Liver (tissue), 8 donors: ENCODE measurements at regions not wholly inside any gene's neighbourhood (a gene's known extent, or its start where the extent isn't known, plus 50 kb on each side); places are given as distances from the start of the nearest gene placed in this dataset.

Source experiments
- DNase-seq: peaks from one replicate; pipeline ENCODE4 v3.0.0-alpha.2; 2017; ENCODE audit warnings: low spot score
- H3K27ac ChIP-seq, 2 donors: one replicate each; pipeline ENCODE4 v1.7.0; 2013; ENCODE audit warnings: inconsistent platforms in 2 of 2, low read length in 2 of 2, control low read depth in 1 of 2, low read depth in 1 of 2, mild to moderate bottlenecking in 1 of 2
- H3K27me3 ChIP-seq, 4 donors: one replicate each; pipeline versions ENCODE4 v1.6.1 to v1.7.0; 2013; ENCODE audit warnings: low read length in 3 of 4, inconsistent platforms in 1 of 4, mild to moderate bottlenecking in 1 of 4, moderate library complexity in 1 of 4; ENCODE audit not compliant: control insufficient read depth in 4 of 4, insufficient read depth in 4 of 4
- H3K36me3 ChIP-seq, 4 donors: one replicate each; pipeline versions ENCODE4 v1.6.1 to v1.7.0; 2013; ENCODE audit warnings: low read length in 3 of 4, mild to moderate bottlenecking in 3 of 4, low read depth in 1 of 4, moderate library complexity in 1 of 4; ENCODE audit not compliant: control insufficient read depth in 4 of 4, insufficient read depth in 3 of 4
- H3K4me1 ChIP-seq, 4 donors: one replicate each; pipeline versions ENCODE4 v1.6.1 to v1.7.0; 2013; ENCODE audit warnings: low read length in 3 of 4, mild to moderate bottlenecking in 3 of 4, moderate library complexity in 1 of 4; ENCODE audit not compliant: control insufficient read depth in 4 of 4, insufficient read depth in 4 of 4
- H3K4me3 ChIP-seq, 3 donors: one replicate each; pipeline versions ENCODE4 v1.6.1 to v1.7.0; 2013; ENCODE audit warnings: low read length in 3 of 3, control low read depth in 1 of 3, low read depth in 1 of 3, mild to moderate bottlenecking in 1 of 3
- H3K9ac ChIP-seq, 2 donors: one replicate each; pipeline ENCODE4 v1.7.0; 2013; ENCODE audit warnings: low read length in 2 of 2, mild to moderate bottlenecking in 2 of 2, moderate library complexity in 2 of 2, control low read depth in 1 of 2, low read depth in 1 of 2
- H3K9me3 ChIP-seq, 4 donors: one replicate each; pipeline versions ENCODE4 v1.6.1 to v1.7.0; 2013; ENCODE audit warnings: low read length in 3 of 4; ENCODE audit not compliant: control insufficient read depth in 4 of 4
- EGR1 ChIP-seq, 2 donors: IDR thresholded peaks; 2 replicates each; pipeline ENCODE4 v1.6.1; 2016 to 2018; ENCODE audit warnings: antibody characterized with exemption in 2 of 2, low read depth in 2 of 2
- FOXA2 ChIP-seq: IDR thresholded peaks from 2 replicates; pipeline ENCODE4 v1.6.1; 2016; ENCODE audit warnings: antibody characterized with exemption
- GABPA ChIP-seq, 2 donors: IDR thresholded peaks in 1 of 2; conservative IDR thresholded peaks in 1 of 2; 2 replicates each; pipeline ENCODE4 v1.6.1; 2016; ENCODE audit warnings: antibody characterized with exemption in 2 of 2, mild to moderate bottlenecking in 1 of 2, moderate library complexity in 1 of 2
- HNF4G ChIP-seq: IDR thresholded peaks from 2 replicates; pipeline ENCODE4 v1.6.1; 2016; ENCODE audit warnings: antibody characterized with exemption
- JUND ChIP-seq, 2 donors: IDR thresholded peaks; 2 replicates each; pipeline ENCODE4 v1.6.1; 2016; ENCODE audit warnings: antibody characterized with exemption in 2 of 2
- NR2F2 ChIP-seq: IDR thresholded peaks from 2 replicates; pipeline ENCODE4 v1.6.1; 2016; ENCODE audit warnings: antibody characterized with exemption
- RAD21 ChIP-seq, 2 donors: IDR thresholded peaks; 2 replicates each; pipeline ENCODE4 v1.6.1; 2016; ENCODE audit warnings: antibody characterized with exemption in 2 of 2, mild to moderate bottlenecking in 2 of 2
- RXRA ChIP-seq, 2 donors: IDR thresholded peaks; 2 replicates each; pipeline ENCODE4 v1.6.1; 2017 to 2018; ENCODE audit warnings: antibody characterized with exemption in 2 of 2, mild to moderate bottlenecking in 1 of 2
- SP1 ChIP-seq: IDR thresholded peaks from 2 replicates; pipeline ENCODE4 v1.6.1; 2018; ENCODE audit warnings: antibody characterized with exemption, mild to moderate bottlenecking
- TAF1 ChIP-seq: conservative IDR thresholded peaks from 2 replicates; pipeline ENCODE4 v1.6.1; 2016; ENCODE audit warnings: antibody characterized with exemption, mild to moderate bottlenecking
- YY1 ChIP-seq: IDR thresholded peaks from 2 replicates; pipeline ENCODE4 v1.6.1; 2016; ENCODE audit warnings: antibody characterized with exemption, mild to moderate bottlenecking
- WGBS: extraction: QIAGEN DNeasy Blood & Tissue Kit; methylation state at CpG from one replicate; pipeline ENCODE4 v1.1.7; 2013; 5-methylcytosine and 5-hydroxymethylcytosine counted together
- TF ChIP-seq, protein P1 (sequence below): IDR thresholded peaks from 2 replicates; pipeline ENCODE4 v1.6.1; 2016; ENCODE audit warnings: antibody characterized with exemption
- TF ChIP-seq, protein P2 (sequence below): IDR thresholded peaks from 2 replicates; pipeline ENCODE4 v1.6.1; 2016; ENCODE audit warnings: antibody characterized with exemption
- TF ChIP-seq, protein P3 (sequence below): fragments of 150-350 bp; IDR thresholded peaks from 2 replicates; pipeline ENCODE4 v1.5.1; 2017; ENCODE audit warnings: improper control_type of control experiment, low read depth, low read length; ENCODE audit not compliant: missing input control
- TF ChIP-seq, protein P4 (sequence below): IDR thresholded peaks from 2 replicates; pipeline ENCODE4 v1.6.1; 2016; ENCODE audit warnings: antibody characterized with exemption, mild to moderate bottlenecking
- TF ChIP-seq, protein P5 (sequence below): IDR thresholded peaks from 2 replicates; pipeline ENCODE4 v1.6.1; 2016; ENCODE audit warnings: antibody characterized with exemption
- donor health status: healthy.
- donor health status: healthy.
- donor health status: healthy.
- donor health status: healthy.
- donor health status: healthy.

DNA sequence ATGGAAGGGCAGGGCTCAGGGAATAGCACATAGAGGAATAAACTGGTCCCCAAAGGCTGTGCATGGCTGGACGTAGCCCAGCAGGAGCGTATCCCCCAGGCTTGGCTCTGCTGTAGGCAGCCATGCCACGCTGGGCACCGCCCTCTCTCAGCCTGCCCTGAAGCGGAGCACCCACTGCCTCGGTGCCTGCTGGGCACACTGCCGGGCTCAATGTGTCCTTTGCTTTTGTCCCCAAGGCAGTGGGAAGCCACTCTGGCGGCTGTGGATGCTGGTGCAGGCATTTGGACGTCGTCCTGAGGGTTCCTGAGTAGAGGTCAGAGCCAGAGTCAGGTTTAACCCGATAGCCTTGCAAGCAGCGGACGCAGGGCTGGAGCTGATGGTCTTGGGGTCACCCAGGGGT lies 141.0 kb downstream of the ENGASE start:
- Histone ChIP-seq H3K9me3 (no peaks in the 10 kb centered on the region), H3K27me3 (peaks cover 0 to 4% (median 0%) of the 10 kb centered on the region in 4 donors), H3K36me3 (no peaks in the 10 kb centered on the region), H3K27ac (no peak overlapping the region), H3K9ac (no peak overlapping the region), H3K4me1 (no peaks in the 10 kb centered on the region), H3K4me3 (no peak overlapping the region)
- DNase-seq = no peak
- 77% methylated on average over 13 of the region's 13 CpGs for WGBS
- TF ChIP-seq, protein P1, sequence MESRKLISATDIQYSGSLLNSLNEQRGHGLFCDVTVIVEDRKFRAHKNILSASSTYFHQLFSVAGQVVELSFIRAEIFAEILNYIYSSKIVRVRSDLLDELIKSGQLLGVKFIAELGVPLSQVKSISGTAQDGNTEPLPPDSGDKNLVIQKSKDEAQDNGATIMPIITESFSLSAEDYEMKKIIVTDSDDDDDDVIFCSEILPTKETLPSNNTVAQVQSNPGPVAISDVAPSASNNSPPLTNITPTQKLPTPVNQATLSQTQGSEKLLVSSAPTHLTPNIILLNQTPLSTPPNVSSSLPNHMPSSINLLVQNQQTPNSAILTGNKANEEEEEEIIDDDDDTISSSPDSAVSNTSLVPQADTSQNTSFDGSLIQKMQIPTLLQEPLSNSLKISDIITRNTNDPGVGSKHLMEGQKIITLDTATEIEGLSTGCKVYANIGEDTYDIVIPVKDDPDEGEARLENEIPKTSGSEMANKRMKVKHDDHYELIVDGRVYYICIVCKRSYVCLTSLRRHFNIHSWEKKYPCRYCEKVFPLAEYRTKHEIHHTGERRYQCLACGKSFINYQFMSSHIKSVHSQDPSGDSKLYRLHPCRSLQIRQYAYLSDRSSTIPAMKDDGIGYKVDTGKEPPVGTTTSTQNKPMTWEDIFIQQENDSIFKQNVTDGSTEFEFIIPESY = no peak
- TF ChIP-seq, protein P2, sequence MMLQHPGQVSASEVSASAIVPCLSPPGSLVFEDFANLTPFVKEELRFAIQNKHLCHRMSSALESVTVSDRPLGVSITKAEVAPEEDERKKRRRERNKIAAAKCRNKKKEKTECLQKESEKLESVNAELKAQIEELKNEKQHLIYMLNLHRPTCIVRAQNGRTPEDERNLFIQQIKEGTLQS = no peak
- TF ChIP-seq YY1 = no peak
- no peak for TF ChIP-seq TAF1

DNA sequence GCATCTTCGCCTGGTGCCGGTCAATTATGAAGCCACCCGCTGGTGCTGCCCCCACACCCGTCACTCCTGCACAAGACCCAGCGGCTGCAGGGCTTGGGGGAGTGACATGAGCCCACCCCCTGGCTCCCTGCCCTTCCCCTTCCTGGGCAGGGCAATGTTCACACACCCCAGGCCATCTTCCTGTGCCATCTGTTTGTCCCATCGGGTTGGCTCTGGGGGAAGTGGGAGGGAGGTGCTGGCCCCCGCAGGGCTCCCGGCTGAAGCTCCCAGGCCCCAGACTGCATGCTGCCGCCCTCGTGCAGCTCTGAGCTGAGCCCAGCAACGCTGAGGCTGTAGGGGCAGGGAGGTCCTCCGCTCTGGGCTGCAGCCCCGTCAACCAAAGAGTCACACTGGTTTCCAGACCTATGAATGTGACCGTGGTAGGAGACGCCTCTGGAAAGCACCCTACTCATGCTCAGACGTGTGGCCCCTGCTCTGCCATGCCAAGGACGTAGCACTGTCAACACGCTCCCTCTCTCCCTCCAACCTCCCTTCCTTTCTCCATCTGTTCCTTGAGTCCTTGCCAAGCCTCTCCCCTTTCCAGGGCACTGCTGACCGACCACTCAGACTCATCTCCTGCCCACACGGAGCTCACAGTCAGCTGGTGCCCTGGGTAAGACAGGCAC lies 140.4 kb downstream of the ENGASE start:
- DNase-seq = no peak
- H3K4me1 ChIP-seq = no peaks in the 10 kb centered on the region
- TF ChIP-seq, protein P1 = no peak
- TF ChIP-seq GABPA (IDR thresholded peaks at IDR 0.05 in 1 of 2, conservative IDR thresholded peaks at IDR 0.05 in 1 of 2) (no peak), EGR1 (IDR thresholded peaks at IDR 0.05; ENCODE audit: low read depth in 2 of 2) (no peak), NR2F2 (no peak), JUND (IDR thresholded peaks at IDR 0.05) (no peak), FOXA2 (no peak), YY1 (no peak), RXRA (IDR thresholded peaks at IDR 0.05) (no peak), RAD21 (IDR thresholded peaks at IDR 0.05) (no peak), HNF4G (no peak), SP1 (no peak)
- TF ChIP-seq, protein P3, sequence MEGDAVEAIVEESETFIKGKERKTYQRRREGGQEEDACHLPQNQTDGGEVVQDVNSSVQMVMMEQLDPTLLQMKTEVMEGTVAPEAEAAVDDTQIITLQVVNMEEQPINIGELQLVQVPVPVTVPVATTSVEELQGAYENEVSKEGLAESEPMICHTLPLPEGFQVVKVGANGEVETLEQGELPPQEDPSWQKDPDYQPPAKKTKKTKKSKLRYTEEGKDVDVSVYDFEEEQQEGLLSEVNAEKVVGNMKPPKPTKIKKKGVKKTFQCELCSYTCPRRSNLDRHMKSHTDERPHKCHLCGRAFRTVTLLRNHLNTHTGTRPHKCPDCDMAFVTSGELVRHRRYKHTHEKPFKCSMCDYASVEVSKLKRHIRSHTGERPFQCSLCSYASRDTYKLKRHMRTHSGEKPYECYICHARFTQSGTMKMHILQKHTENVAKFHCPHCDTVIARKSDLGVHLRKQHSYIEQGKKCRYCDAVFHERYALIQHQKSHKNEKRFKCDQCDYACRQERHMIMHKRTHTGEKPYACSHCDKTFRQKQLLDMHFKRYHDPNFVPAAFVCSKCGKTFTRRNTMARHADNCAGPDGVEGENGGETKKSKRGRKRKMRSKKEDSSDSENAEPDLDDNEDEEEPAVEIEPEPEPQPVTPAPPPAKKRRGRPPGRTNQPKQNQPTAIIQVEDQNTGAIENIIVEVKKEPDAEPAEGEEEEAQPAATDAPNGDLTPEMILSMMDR = no peak
- TF ChIP-seq, protein P4, sequence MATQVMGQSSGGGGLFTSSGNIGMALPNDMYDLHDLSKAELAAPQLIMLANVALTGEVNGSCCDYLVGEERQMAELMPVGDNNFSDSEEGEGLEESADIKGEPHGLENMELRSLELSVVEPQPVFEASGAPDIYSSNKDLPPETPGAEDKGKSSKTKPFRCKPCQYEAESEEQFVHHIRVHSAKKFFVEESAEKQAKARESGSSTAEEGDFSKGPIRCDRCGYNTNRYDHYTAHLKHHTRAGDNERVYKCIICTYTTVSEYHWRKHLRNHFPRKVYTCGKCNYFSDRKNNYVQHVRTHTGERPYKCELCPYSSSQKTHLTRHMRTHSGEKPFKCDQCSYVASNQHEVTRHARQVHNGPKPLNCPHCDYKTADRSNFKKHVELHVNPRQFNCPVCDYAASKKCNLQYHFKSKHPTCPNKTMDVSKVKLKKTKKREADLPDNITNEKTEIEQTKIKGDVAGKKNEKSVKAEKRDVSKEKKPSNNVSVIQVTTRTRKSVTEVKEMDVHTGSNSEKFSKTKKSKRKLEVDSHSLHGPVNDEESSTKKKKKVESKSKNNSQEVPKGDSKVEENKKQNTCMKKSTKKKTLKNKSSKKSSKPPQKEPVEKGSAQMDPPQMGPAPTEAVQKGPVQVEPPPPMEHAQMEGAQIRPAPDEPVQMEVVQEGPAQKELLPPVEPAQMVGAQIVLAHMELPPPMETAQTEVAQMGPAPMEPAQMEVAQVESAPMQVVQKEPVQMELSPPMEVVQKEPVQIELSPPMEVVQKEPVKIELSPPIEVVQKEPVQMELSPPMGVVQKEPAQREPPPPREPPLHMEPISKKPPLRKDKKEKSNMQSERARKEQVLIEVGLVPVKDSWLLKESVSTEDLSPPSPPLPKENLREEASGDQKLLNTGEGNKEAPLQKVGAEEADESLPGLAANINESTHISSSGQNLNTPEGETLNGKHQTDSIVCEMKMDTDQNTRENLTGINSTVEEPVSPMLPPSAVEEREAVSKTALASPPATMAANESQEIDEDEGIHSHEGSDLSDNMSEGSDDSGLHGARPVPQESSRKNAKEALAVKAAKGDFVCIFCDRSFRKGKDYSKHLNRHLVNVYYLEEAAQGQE = no peak
- TF ChIP-seq, protein P5, sequence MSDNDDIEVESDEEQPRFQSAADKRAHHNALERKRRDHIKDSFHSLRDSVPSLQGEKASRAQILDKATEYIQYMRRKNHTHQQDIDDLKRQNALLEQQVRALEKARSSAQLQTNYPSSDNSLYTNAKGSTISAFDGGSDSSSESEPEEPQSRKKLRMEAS = no peak
- TF ChIP-seq, protein P2 = no peak
- H3K36me3 ChIP-seq = no peaks in the 10 kb centered on the region
- no peak overlapping the region for H3K4me3 ChIP-seq
- peaks cover 0 to 4% (median 0%) of the 10 kb centered on the region in 4 donors for H3K27me3 ChIP-seq
- no peaks in the 10 kb centered on the region for H3K9me3 ChIP-seq
- no peak overlapping the region for H3K27ac ChIP-seq
- no peak overlapping the region for H3K9ac ChIP-seq
- 40% methylated on average over 20 of the region's 20 CpGs for WGBS
